GM19395 (cell line): ENCODE measurements at regions not wholly inside any gene's neighbourhood (a gene's known extent, or its start where the extent isn't known, plus 50 kb on each side); places are given as distances from the start of the nearest gene placed in this dataset.

Experiments
- ATAC-seq: cut with Tn5 transposase; IDR thresholded peaks from one replicate; pipeline ENCODE4 v1.9.1; 2021; ENCODE audit warnings: mild to moderate bottlenecking, moderate library complexity; ENCODE audit not compliant: unreplicated experiment

GRCh38 chr2:35067420-35067819 lies 1288.2 kb upstream of the CRIM1 start:
- ATAC-seq = no peak

- no peak for ATAC-seq
Measured at GRCh38 chr2:35063836-35064235, 1291.7 kb upstream of the CRIM1 start.

- no peak for ATAC-seq
Measured at GRCh38 chr2:35035883-35036282, 1319.7 kb upstream of the CRIM1 start.

GRCh38 chr2:35033748-35034147 lies 1321.8 kb upstream of the CRIM1 start:
- ATAC-seq = no peak

- no peak for ATAC-seq
Measured at GRCh38 chr2:35023545-35023944, 1332.0 kb upstream of the CRIM1 start.

GRCh38 chr2:35000453-35000852 lies 1355.1 kb upstream of the CRIM1 start:
- ATAC-seq = no peak

- ATAC-seq = no peak
Measured at GRCh38 chr2:34998741-34999140, 1356.8 kb upstream of the CRIM1 start.

GRCh38 chr2:34997779-34998178 lies 1357.8 kb upstream of the CRIM1 start:
- no peak for ATAC-seq

- ATAC-seq = no peak
Measured at GRCh38 chr2:34995196-34995595, 1360.4 kb upstream of the CRIM1 start.

- no peak for ATAC-seq
Measured at GRCh38 chr2:34991508-34992274, 1363.9 kb upstream of the CRIM1 start.

- ATAC-seq = no peak
Measured at GRCh38 chr2:34985474-34985873, 1370.1 kb upstream of the CRIM1 start.

- no peak for ATAC-seq
Measured at GRCh38 chr2:34980689-34981088, 1374.9 kb upstream of the CRIM1 start.

GRCh38 chr2:34979148-34979547 lies 1376.4 kb upstream of the CRIM1 start:
- ATAC-seq = no peak

- ATAC-seq = no peak
Measured at GRCh38 chr2:34961822-34962221, 1362.7 kb upstream of the FAM98A start.

GRCh38 chr2:34954758-34955157 lies 1355.7 kb upstream of the FAM98A start:
- no peak for ATAC-seq

GRCh38 chr2:34950797-34951196 lies 1351.7 kb upstream of the FAM98A start:
- ATAC-seq = no peak

- no peak for ATAC-seq
Measured at GRCh38 chr2:34949316-34949715, 1350.2 kb upstream of the FAM98A start.

- ATAC-seq = no peak
Measured at GRCh38 chr2:34936089-34936488, 1337.0 kb upstream of the FAM98A start.

GRCh38 chr2:34912084-34912483 lies 1313.0 kb upstream of the FAM98A start:
- peak; percentile 96 for ATAC-seq

- no peak for ATAC-seq
Measured at GRCh38 chr2:34909992-34910705, 1311.0 kb upstream of the FAM98A start.

- ATAC-seq = no peak
Measured at GRCh38 chr2:34907812-34908211, 1308.7 kb upstream of the FAM98A start.

- no peak for ATAC-seq
Measured at GRCh38 chr2:34901739-34902138, 1302.6 kb upstream of the FAM98A start.
